HG03064 (cell line): ENCODE measurements at regions not wholly inside any gene's neighbourhood (a gene's known extent, or its start where the extent isn't known, plus 50 kb on each side); places are given as distances from the start of the nearest gene placed in this dataset.

Experiments
- ATAC-seq: cut with Tn5 transposase; IDR thresholded peaks from one replicate; pipeline ENCODE4 v1.9.1; 2021; ENCODE audit warnings: low read depth; ENCODE audit not compliant: unreplicated experiment

DNA sequence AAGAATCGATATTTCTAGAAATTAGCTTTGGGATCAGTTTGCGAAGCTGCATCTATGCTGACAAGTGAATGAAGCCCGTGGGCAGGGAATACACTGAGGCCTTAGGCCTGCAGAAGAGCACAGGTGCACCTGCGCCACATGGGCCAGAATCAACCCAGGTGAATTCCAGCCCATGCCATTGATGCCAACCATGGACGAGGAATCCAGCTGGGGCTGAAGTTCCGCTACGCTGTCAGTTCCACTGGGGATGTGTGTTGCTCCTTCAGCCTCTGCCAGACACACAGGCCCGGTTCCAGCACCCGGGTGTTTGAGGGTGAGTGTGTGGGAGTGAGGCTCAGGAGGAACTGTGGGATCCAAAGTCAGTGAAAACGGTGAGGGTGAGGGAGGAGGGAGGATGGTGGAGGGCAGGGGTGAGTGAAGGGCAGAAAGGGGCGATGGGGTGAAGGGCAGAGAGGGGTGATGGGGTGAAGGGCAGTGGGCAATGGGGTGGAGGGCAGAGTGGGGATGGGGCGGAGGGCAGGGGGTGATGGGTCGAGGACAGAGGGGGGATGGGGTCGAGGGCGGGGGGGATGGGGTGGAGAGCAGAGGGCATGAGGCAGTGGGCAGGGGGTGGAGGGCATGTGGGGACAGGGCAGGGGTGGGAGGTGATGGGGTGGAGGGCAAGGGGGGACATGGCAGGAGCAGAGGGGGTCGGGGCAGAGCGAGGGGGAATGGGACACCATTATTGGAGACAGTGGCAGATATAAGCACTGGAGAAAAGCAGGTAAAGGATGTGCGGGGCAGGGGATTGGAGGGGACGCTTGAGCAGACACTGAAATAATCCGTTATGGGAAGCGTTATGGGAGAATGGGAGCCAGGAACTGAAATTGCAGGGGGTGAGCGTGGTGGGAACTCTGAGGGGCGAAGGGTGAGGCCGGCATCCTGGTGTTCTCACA is 931.6 kb downstream of the BRD1 start:
- no peak for ATAC-seq

DNA sequence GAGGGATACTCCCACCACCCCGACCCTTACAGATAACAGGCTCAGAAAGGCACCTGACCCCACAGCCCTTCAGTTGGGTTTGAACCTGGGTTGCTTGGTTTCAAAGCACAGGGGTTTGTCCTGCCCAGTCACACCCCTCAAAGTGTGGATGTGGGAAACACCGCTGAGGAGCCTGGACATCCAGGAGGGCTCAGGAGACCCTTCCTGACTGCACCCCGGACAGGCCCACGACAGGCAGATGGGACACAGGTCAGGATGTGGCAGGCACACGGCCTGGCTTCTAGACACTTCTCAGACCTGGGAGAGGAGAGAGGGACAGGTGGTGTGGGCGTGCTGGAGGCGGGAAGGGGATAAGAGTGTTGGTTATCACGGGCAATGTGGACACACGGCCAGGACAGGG is 932.3 kb downstream of the BRD1 start:
- no peak for ATAC-seq

DNA sequence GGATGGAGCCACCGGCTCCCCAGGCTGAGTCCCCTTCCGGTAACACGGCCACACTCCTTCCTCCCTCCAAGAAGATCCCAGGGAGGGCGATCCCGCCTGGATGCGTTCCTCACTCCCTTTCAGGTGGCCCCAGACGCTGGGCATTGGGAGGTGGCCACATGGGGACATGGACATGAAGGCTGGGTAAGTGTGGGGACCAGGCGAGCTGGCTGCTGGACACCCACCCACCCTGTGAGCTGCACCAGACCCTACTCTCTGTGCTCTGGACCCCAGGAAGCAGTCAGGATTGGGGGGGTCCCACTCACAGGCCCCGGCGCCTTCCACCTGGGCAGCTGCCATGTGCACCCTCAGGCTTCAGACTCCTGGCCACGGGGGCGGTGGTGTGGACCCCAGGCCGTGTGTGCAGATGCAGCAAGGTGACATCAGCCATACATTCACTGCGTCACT is 932.8 kb downstream of the BRD1 start:
- ATAC-seq: no peak

GRCh38 chr22:48894064-48894671 is 933.5 kb downstream of the BRD1 start:
- ATAC-seq: no peak

DNA sequence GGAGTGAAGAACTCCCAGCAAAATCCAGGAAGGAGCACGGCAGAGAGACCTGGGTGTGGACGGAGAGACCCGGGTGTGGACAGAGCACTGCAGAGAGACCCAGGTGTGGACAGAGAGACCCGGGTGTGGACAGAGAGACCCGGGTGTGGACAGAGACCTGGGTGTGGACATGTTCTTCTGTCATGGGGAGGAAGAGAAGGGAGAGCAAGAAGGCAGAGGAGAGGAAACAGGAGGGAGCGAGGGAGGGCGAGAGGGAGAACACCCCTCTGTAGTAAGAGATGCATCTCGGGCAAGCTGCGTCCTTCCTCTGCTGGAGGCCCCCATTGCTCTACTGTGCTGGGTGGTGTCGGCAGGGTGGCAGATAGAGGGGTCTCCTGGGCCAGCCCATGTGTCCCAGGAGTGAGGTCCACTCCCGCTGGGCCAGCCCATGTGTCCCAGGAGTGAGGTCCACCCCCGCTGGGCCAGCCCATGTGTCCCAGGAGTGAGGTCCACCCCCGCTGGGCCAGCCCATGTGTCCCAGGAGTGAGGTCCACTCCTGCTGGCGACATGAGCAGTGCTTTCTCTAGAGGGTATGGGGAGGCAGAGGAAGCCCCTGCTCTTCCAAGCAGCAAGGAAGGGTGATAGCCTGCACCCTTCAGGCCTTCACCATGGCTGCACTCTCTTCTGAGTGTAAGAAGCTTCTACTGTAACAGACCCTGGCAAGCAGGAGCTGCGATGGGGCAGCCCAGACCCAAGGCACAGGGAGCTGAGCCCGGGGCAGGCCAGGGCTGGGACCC is 934.2 kb downstream of the BRD1 start:
- no peak for ATAC-seq

DNA sequence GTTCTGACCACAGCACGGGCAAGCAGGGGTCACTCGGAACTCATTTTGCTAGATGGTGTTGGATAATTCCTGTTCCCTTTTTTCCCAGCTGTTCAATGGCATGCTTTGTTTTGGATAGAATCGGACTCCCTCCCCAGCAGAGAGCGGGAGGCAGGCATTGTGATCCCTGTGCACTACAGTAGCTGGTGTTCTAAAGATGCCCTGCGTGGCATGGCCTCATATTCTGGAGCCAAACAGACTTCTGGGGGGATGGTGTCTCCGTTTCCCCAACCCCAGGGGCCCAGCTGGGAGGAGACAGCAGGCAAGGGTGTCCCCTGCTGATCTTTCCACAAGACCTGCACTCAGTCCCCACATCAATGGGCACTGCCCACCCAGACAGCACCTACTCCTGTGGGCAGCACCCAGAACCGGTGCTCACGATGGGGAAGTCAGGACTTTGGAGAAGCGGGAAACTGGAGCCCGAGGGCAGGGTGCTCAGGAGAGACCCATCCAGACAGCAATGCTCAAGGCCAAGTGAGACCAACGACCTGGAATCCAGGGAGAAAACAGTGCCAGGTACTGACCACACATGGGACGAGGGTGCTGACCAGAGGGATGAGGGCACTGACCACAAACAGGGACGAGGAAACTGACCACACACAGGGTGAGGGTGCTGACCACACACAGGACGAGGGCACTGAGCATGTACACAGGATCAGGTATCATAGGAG is 934.9 kb downstream of the BRD1 start:
- ATAC-seq: no peak

DNA sequence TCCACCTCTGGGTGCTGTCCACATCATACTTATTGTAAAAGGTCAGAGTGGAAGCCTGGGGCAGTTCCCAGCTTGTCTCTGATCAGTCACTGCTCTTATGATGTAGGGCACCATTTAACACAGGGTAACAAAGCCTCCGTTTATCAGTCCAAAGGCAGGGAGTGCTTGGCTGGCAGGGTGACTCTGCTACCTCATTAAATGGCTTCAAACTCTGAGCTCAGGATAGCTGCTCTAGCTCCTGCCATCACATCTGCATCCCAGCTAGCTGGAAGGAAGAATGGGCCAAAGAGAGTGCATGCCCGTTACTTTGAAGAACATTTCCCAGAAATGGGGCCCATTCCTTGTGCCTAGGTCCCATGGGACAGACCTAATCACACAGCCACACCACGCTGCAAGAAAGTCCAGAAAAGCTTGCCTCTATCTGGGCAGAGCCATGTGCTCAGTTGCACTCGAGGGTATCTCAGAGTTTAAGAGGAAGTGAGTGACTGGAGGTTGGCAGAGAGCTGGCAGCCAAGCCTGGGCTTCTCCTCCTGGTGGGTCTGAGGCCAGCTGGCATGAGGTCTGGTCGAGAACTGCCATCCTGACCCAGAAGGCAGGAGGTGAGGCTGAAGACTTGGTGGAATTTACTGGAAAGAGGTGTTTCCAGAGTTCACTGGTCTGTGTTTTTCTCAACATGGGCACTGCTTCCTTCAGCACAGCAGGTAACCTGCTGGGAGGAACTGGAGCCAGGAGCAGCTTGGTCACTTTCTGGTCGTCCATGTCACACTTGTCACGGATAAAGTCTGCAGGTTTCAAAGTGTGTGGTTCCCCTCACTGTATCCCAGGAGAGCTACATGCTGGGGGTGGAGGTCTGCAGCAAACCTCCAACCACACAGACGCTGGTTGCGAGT is 935.7 kb downstream of the BRD1 start:
- ATAC-seq: no peak

DNA sequence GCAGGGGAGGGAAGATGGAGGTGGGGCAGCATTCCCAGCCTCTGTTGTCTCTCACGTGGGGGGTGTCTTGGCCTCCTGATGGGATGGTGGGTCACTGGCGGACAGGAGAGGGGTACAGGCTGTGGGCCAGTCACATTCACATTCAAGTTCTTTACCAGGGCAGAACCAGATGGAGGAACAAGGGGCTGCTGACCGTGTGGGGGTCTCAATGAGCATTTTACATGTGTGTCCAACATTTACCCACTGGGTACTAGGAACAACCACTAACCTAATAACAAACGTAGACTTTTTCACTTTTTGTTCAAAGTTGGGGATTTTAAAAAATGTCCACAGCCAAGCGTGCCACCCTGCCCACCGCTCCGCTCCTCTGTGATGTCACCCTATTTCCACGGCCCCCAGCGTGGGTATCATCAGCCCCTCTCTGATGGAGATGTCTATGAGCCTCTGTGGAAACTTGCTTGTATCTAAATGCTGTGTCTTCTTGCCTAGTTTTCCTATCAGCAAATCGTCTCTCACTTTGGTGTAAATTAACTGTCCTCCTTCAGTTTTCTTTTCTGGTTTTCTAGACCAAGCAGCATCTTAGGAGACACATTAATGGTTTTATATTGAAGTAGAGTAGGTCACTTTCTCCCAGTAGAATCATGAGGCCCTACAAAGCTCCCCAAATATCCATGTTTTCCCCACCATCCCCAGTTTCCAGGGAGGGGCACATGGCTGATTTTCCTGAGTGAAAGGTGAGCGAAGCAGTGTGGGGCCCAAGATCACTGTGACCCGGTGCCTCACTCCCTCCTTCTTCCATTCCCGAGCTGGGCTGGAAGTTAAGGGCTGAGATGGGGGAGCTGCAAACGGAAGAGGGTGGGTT is 936.7 kb downstream of the BRD1 start:
- ATAC-seq: no peak

GRCh38 chr22:48889887-48890692 is 937.6 kb downstream of the BRD1 start:
- ATAC-seq: no peak

GRCh38 chr22:48889209-48889830 is 938.4 kb downstream of the BRD1 start:
- ATAC-seq: no peak

DNA sequence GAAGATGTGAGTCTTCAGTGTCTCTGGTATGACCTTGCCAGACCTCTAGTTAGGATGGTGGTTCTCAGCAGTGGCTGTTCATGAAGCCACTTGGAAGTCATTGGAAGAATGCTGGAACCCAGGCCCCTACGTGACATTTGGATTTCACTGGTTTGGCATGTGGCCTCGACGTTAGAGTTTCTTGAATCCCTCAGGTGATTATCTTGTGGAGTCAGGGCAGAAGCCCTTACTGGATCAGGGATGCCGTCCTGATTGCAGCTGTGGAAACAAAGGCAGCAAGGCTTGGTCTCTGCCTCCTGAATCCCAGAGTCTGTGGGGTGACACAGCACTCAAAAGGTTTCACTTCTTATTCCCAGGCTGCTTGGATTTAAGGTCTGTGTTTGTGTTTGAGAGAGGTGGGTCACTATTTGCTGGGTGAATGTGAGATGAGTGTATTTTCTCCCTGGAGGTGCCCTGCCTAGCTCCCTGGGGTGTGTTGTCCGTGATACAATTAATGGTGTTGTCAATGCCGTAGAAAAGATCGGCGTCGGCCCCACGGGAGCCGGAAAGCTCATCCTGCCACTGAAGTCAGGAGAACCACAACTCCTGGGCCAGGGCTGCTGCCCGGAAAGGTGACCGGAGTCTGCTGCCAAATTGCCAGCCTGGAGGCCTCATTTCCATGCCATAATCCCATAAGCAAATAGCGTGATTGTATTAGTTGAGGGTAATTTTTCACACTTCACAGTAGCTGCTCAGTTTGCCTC is 939.0 kb downstream of the BRD1 start:
- no peak for ATAC-seq

GRCh38 chr22:48887394-48888332 is 940.0 kb downstream of the BRD1 start:
- ATAC-seq: no peak

- no peak for ATAC-seq
Observed at GRCh38 chr22:48886604-48887393, 940.9 kb downstream of the BRD1 start.

GRCh38 chr22:48885919-48886305 is 941.8 kb downstream of the BRD1 start:
- no peak for ATAC-seq
